K562 (cell line): ENCODE measurements at regions not wholly inside any gene's neighbourhood (a gene's known extent, or its start where the extent isn't known, plus 50 kb on each side); places are given as distances from the start of the nearest gene placed in this dataset.
"Not testable (repeated sequence)": the region's sequence is repeated elsewhere in the genome, so short reads cannot be mapped to it uniquely, and the experiment has no call there.

Experiments used
- ATAC-seq: fragments of 200-7000 bp; cut with Tn5 transposase; 3 replicates; pipeline ENCODE4 v1.9.1; 2020; ENCODE audit warnings: moderate library complexity
- BruUV-seq: library from RNA; stranded (reverse); fragments of 400-500 nt; replicated peaks from 2 replicates; lab custom pipeline; 2021; lab: Mats Ljungman, UMichigan
- CTCF ChIA-PET: fragments of 300-600 bp; formaldehyde crosslinking; extraction: SDS; loops from one replicate; lab custom pipeline; 2021; ENCODE audit warnings: low intra/inter-chr PET ratio; lab: Yijun Ruan, JAX
- POLR2A ChIA-PET: fragments of 300-600, 350-650 bp; sonication (Branson Sonifier 250); formaldehyde crosslinking; extraction: SDS; loops from one replicate; lab custom pipeline; 2021; ENCODE audit warnings: antibody characterized with exemption, inconsistent platforms; lab: Yijun Ruan, JAX
- DNase-seq, 4 experiments: peaks; one replicate each; pipeline versions ENCODE4 v3.0.0 to v3.0.0-alpha.2; 2011 to 2018; ENCODE audit warnings: low spot score in 3 of 4, mixed read lengths in 3 of 4; ENCODE audit errors: extremely low read depth in 1 of 4
- FAIRE-seq: peaks from 2 replicates; lab custom pipeline; 2011; peaks lifted over from hg19 to GRCh38; lab: Jason Lieb, UNC
- H2AFZ ChIP-seq: 2 replicates; pipeline ENCODE4 v1.6.0; 2011; ENCODE audit warnings: low read depth, low read length, control low read depth, inconsistent platforms
- H3K27ac ChIP-seq: fragments of 200-600 bp; 3 replicates; pipeline ENCODE4 v1.8.0; 2011; ENCODE audit warnings: low read depth, mild to moderate bottlenecking, control low read depth, inconsistent platforms, low read length, moderate library complexity, mixed read lengths; ENCODE audit errors: extremely low read depth
- H3K27me3 ChIP-seq, 2 experiments: fragments of 300-600 bp in 1 of 2; 2 replicates in 1 of 2; 3 replicates in 1 of 2; pipeline versions ENCODE4 v1.6.0 to v1.8.0; 2011; ENCODE audit warnings: inconsistent platforms in 2 of 2, low read length in 2 of 2, mild to moderate bottlenecking in 1 of 2, mixed read lengths in 1 of 2, moderate library complexity in 1 of 2; ENCODE audit not compliant: control insufficient read depth in 2 of 2, insufficient read depth in 2 of 2
- H3K36me3 ChIP-seq: fragments of 300-600 bp; 3 replicates; pipeline ENCODE4 v1.8.0; 2011; ENCODE audit warnings: mild to moderate bottlenecking, low read length, inconsistent platforms; ENCODE audit not compliant: control insufficient read depth, insufficient read depth
- H3K4me1 ChIP-seq, 2 experiments: fragments of 200-600 bp in 1 of 2; replicated peaks in 1 of 2; 2 replicates in 1 of 2; 3 replicates in 1 of 2; pipeline versions ENCODE4 v1.5.1 to v1.8.0; 2011; ENCODE audit warnings: inconsistent platforms in 2 of 2, low read length in 2 of 2, mild to moderate bottlenecking in 1 of 2, mixed read lengths in 1 of 2, moderate library complexity in 1 of 2; ENCODE audit not compliant: control insufficient read depth in 2 of 2, insufficient read depth in 2 of 2
- H3K4me2 ChIP-seq: 2 replicates; pipeline ENCODE4 v1.6.1; 2011; ENCODE audit warnings: low read length, control low read depth, inconsistent platforms, mixed read lengths; ENCODE audit not compliant: insufficient read depth
- H3K4me3 ChIP-seq: fragments of 200-600 bp; sonication (generic), shearing (Covaris generic); 2 replicates; pipeline ENCODE4 v1.5.1; 2016; ENCODE audit warnings: control low read depth, inconsistent platforms
- H3K79me2 ChIP-seq: fragments of 200-600 bp; 3 replicates; pipeline ENCODE4 v1.8.0; 2011; ENCODE audit warnings: low read length, inconsistent platforms; ENCODE audit not compliant: control insufficient read depth, insufficient read depth
- H3K9ac ChIP-seq, 2 experiments: 2 replicates each; pipeline versions ENCODE4 v1.6.0 to v1.6.1; 2011; ENCODE audit warnings: low read depth in 2 of 2, low read length in 2 of 2, control low read depth in 1 of 2, inconsistent platforms in 1 of 2, mild to moderate bottlenecking in 1 of 2, mixed read lengths in 1 of 2; ENCODE audit not compliant: insufficient read depth in 1 of 2
- H3K9me1 ChIP-seq: one replicate; pipeline ENCODE4 v1.6.0; 2011; ENCODE audit warnings: inconsistent platforms, mild to moderate bottlenecking, low read length, moderate library complexity; ENCODE audit not compliant: control insufficient read depth, insufficient read depth
- H3K9me3 ChIP-seq: replicated peaks from 2 replicates; pipeline ENCODE4 v1.5.1; 2011; ENCODE audit warnings: low read depth, low read length, inconsistent platforms; ENCODE audit not compliant: control insufficient read depth, insufficient read depth
- H4K20me1 ChIP-seq: replicated peaks from 2 replicates; pipeline ENCODE4 v1.6.1; 2011; ENCODE audit warnings: low read length, inconsistent platforms, mixed read lengths; ENCODE audit not compliant: control insufficient read depth, insufficient read depth
- WGBS: fragments of 100-300 bp; shearing (Covaris generic); methylation state at CpG from one replicate; pipeline ENCODE4 v1.1.6; 2016; ENCODE audit warnings: low coverage, mixed read lengths; ENCODE audit not compliant: insufficient coverage; ENCODE audit errors: missing lambda C conversion rate; 5-methylcytosine and 5-hydroxymethylcytosine counted together
- in situ Hi-C: fragments of 300-500 bp; cut with MboI; formaldehyde crosslinking; loops from 4 replicates; pipeline ENCODE4 v1.15.0; 2018; ENCODE audit warnings: inconsistent platforms, mixed read lengths
- intact Hi-C: fragments of 100-400 bp; cut with micrococcal nuclease; formaldehyde crosslinking; loops from 2 replicates; pipeline ENCODE4 v1.14.2; 2022

- H3K9me1 ChIP-seq, BruUV-seq, H3K9me3 ChIP-seq, DNase-seq, H3K27me3 ChIP-seq, POLR2A ChIA-PET, H3K79me2 ChIP-seq, H3K4me2 ChIP-seq, FAIRE-seq, ATAC-seq, H3K36me3 ChIP-seq, in situ Hi-C loops, H2AFZ ChIP-seq, H3K9ac ChIP-seq, H4K20me1 ChIP-seq, H3K4me1 ChIP-seq, CTCF ChIA-PET, H3K4me3 ChIP-seq, H3K27ac ChIP-seq: not testable (repeated sequence)
- intact Hi-C loops: loop anchor here (10.0 kb wide), 1 partner anchor 81 kb away; no protein-coding TSS in a partner anchor
- WGBS: 3% methylated on average over 3 of the region's 3 CpGs
Measured at GRCh38 chr6:58365856-58366255, 1048.4 kb downstream of the PRIM2 start.

- intact Hi-C loops, H3K4me1 ChIP-seq, H3K9me1 ChIP-seq, H3K9me3 ChIP-seq, POLR2A ChIA-PET, H4K20me1 ChIP-seq, H3K27ac ChIP-seq, ATAC-seq, BruUV-seq, H3K9ac ChIP-seq, H2AFZ ChIP-seq, H3K4me3 ChIP-seq, in situ Hi-C loops, H3K4me2 ChIP-seq, H3K79me2 ChIP-seq, CTCF ChIA-PET, H3K36me3 ChIP-seq, H3K27me3 ChIP-seq, FAIRE-seq, DNase-seq: not testable (repeated sequence)
- WGBS: 4% methylated on average over 2 of the region's 2 CpGs
Measured at GRCh38 chr6:58406659-58407058, 1089.2 kb downstream of the PRIM2 start.
